Medulla oblongata (tissue), 1 donor: ENCODE measurements at regions not wholly inside any gene's neighbourhood (a gene's known extent, or its start where the extent isn't known, plus 50 kb on each side); places are given as distances from the start of the nearest gene placed in this dataset.
"Not testable (repeated sequence)": the region's sequence is repeated elsewhere in the genome, so short reads cannot be mapped to it uniquely, and the experiment has no call there.

Experiments used
- DNase-seq: peaks from one replicate; pipeline ENCODE4 v3.0.0-alpha.2; 2015; ENCODE audit errors: extremely low spot score

- no peak for DNase-seq
Measured at GRCh38 chr5:66234241-66234640, 90.1 kb downstream of the SREK1 start.

DNA sequence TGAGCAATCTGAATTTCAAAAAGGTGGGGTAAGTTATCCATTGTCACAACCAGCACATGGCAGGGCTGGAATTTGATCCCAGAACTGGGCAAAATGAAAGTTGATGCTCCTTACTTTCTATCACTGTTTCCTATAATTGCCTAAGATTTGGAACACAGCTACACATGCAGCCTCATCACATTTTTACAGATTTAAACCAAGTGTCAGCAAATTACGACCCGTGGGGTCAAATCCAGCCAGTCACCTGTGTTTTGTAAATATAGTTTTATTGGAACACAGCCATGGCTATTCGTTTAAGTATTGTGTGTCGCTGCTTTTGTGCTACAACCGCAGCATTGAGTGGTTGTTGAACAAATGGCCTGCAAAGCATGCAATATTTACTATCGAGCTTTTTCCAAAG is 94.3 kb downstream of the SREK1 start:
- DNase-seq: no peak

DNA sequence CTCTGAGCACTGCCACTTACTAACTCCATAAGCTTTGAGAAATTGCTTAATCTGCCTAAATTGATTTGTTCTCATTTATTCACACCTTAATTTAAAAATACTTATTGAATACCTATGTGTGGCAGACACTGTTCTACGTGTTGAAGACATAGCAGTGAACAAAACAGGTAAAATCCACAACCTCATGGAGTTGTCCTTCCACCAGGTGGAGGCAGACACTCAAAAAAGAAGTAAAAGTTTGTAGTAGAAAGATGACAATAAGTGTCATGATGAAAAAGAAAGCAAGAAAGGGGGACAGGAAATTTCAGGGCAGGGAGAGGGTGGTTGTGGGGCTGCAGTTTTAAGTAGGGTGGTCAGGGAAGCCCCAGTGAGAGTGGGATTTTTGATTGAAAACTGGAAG is 94.9 kb downstream of the SREK1 start:
- DNase-seq: no peak

DNA sequence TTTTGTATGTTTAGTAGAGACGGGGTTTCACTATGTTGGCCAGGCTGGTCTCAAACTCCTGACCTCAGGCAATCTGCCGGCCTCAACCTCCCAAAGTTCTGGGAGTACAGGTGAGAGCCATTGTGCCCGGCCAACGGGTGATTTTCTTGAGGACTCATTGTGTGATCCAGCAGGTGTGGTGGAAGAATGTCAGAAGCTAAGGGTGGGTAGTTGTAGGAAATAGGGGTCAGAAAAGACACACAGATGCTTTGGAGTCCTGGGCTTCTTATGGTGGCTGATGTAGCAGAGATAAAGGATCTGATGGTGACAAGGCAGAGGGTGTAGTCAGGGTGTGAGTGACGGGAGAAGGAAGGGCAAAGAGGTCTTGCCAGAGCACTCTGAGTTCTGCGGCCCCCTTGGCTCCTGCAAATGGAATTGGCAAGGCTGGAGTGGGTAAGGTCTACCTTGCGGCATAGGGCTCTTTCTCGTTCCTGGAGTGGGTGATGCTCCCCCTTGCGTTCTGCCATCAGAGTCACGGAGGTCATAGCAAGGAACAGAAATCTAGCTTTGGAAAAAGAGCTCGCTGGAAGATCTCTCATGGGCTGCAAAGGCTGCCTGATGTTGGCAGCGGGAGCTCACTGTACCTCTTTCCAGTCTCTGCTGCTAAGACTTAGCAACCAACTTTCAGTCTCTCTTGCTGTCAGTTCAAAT is 97.2 kb downstream of the SREK1 start:
- DNase-seq: no peak

DNA sequence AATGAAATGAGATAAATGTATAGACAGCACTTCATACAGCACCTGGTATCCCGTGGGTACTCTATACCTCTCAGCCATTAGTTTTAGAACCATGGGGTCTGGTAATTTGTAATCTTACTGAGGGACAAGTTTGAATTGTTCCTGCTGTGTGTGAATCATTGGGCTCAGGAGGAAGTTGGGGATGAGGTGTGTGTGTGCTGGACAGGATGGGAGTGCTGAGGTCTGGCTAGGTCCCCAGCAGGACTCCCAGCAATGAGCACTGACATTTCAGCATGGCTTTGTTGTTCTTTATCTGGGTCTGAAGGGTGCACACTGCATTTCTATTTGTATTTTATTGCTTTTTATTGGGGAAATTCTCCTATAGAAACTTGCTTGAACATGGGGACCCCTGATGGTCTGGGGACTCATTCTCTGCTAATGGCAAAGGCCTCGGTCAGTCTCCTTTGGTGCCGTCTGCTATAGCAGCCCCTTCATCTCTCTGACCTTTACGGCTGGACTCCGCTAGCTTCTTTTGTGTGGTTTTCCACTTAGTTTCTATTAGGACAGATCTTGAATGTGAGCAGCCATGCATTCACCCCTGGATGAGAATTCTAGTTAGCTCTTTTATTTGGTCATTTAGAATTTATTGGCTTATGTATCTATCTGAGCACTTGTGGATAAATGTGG is 98.1 kb downstream of the SREK1 start:
- no peak for DNase-seq

GRCh38 chr5:66246608-66247007 is 102.5 kb downstream of the SREK1 start:
- DNase-seq: no peak

- no peak for DNase-seq
Measured at GRCh38 chr5:66247176-66247960, 103.3 kb downstream of the SREK1 start.

- DNase-seq: no peak
Measured at GRCh38 chr5:66248874-66249273, 104.8 kb downstream of the SREK1 start.

- no peak for DNase-seq
Measured at GRCh38 chr5:66249920-66250319, 105.8 kb downstream of the SREK1 start.

- DNase-seq: no peak
Measured at GRCh38 chr5:66252849-66253248, 108.7 kb downstream of the SREK1 start.

DNA sequence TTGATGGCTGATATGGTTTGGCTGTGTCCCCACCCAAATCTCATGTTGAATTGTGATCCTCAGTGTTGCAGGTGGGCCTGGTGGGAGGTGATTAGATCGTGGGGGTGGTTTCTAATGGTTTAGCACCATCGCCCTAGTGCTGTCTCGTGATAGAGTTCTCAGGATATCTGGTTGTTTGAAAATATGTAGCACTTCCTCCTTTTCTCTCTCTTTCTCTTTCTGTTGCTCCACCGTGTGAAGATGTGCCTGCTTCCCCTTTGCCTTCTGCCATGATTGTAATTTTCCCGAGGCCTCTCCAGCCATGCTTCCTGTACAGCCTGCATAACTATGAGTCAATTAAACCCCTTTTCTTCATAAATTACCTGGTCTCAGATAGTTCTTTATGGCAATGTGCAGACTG is 111.6 kb downstream of the SREK1 start:
- DNase-seq: no peak

DNA sequence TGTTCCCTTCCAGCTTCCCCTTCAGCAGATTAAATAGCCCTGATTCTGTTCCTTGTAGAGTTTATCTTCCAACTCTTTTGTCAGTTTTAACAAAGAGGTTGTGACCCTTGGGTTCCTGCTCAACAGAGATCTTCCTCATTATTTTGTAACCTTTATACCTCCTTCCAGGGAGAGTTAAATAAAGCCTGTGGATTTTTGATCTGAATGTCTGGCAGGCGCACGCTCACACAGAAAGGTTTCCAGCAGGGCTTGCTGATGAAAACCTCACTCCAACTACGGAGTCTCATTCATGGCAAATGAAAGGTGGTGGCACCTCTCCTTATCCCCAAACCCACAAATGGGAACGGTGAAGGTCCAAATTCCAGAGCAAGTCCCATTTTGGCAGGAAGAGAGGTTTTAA is 129.0 kb downstream of the SREK1 start:
- DNase-seq: no peak

- DNase-seq: no peak
Measured at GRCh38 chr5:66276986-66277385, 132.9 kb downstream of the SREK1 start.

DNA sequence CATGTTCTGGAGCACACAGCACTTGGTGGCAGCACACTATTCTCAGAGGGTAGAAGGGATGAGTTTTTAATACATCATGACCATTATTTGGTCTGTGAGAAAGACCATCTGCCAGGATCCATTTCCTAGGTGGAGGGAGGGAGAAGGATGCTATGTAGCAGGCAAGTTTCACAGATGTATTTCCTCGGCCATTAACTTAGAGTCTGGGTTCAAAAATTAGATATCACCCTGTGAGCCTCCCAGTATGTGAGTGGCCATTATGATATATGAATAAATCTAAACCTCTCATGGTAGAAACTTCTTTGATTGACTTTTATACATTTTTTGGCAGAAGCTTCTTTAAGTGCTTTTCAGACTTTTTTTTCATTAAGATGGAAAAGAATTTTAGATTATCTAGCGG is 133.9 kb downstream of the SREK1 start:
- DNase-seq: no peak

GRCh38 chr5:66281294-66281693 is 137.2 kb downstream of the SREK1 start:
- DNase-seq: no peak

GRCh38 chr5:66284588-66285342 is 140.7 kb downstream of the SREK1 start:
- DNase-seq: no peak

- DNase-seq: no peak
Measured at GRCh38 chr5:66285343-66285922, 141.3 kb downstream of the SREK1 start.

DNA sequence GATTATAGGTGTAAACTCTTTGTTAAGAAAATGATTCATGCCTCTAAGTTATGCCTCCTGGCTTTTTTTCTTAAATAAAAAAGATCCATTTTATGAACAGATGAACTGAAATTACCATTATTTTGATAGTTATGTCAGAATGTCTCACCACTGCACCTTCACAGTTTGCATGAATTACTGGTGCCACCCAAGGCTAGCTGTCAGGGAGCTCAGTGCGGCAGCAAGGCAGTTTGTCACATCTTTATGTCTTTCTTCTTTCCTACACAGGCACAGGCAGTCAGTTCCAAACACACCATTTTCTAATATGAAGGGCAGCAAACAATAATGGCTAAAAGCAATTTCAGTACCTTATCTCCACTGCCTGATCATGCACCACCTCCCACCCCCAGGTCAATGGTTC is 147.7 kb downstream of the SREK1 start:
- DNase-seq: no peak

- not testable (repeated sequence) for DNase-seq
Measured at GRCh38 chr5:66293851-66294250, 149.8 kb downstream of the SREK1 start.

- no peak for DNase-seq
Measured at GRCh38 chr5:66299463-66299862, 155.4 kb downstream of the SREK1 start.

GRCh38 chr5:66302344-66302743 is 158.2 kb downstream of the SREK1 start:
- DNase-seq: no peak
